NCI-H146 (cell line): ENCODE measurements at regions not wholly inside any gene's neighbourhood (a gene's known extent, or its start where the extent isn't known, plus 50 kb on each side); places are given as distances from the start of the nearest gene placed in this dataset.
A peak's percentile ranks its signal among the peaks of the same experiment; 100 is the strongest.

Experiments
- DNase-seq: peaks from one replicate; lab custom pipeline; 2025; lab: John Stamatoyannopoulos, UW

DNA sequence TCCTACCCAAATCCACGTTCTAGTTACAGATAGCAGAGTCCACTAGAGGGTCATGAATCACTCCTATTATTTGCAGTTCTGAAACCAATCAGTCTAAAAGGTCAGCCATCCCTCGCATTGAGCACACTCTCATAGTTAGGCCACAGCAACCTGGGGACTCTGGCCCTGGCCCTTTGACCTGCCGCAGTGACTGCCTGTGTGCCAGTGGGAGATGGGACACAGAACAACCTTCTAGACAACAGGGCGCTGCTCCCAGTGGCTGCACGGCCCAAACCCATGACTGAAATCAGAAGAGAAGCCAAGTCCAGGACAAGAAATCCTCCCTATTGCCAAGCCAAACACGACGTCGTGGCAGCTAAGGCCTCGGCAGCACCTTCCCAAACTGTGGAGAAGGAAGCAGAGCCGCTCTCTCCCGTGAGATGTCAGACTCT is 158.5 kb downstream of the HERPUD2 start:
- no peak for DNase-seq

DNA sequence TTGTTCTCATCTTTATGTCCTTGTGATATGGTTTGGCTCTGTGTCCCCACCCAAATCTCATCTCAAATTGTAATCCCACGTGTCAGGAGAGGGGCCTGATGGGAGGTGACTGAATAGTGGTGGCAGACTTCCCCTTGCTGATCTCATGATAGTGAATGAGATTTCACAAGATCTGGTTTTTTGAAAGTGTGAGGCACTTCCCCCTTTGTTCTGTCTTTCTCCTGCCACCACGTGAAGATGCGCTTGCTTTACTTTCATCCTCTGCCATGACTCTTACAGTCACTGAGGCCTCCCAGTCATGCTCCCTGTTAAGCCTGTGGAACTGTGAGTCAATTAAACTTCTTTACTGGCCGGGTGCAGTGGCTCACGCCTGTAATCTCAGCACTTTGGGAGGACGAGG is 161.0 kb downstream of the HERPUD2 start:
- no peak for DNase-seq

DNA sequence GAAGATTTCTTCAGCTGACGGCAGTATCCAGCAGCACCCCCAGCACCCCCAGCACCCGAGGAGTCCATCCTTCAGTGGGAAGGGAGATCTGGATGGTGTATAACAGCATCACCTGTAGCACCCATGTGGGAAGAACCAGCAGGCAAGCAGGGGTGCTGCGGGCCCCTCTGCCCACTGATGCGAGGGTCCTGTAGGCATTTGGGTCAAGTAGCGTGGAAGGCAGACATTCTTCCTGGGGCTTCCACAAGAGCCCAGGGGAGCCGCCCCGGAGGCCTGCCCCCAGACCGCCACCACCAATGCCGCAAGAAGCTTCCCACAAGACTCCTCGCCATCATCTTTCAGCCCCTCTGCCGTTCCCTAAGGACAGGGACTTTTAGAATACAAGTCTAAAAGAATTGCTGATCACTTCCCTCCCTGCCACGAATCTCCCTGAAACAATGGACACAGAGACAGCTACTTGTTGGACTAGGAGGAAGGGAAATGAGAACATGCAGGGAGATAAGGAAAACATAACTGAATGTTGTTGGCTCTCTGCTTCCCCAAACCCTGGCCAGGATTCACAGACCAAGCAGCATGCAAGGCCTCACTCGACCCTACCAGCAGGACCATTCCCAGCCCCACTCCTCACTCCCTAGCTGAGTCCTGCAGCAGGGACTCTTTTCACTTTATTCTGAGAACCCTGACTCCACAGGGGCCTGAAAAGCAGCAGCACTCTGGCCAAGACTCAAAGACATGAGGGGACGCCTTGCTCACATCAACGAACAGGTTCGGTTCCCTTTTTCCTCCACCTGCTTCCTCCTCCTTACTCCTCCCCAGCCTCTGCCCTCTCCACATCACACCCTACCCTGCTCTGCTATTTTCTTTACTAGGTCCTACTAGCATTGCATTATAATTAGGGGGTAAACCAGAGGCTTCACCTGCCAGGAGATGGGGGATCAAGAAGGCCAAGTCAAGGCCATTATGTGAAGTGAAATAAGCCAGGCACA is 164.5 kb downstream of the HERPUD2 start:
- DNase-seq = no peak

DNA sequence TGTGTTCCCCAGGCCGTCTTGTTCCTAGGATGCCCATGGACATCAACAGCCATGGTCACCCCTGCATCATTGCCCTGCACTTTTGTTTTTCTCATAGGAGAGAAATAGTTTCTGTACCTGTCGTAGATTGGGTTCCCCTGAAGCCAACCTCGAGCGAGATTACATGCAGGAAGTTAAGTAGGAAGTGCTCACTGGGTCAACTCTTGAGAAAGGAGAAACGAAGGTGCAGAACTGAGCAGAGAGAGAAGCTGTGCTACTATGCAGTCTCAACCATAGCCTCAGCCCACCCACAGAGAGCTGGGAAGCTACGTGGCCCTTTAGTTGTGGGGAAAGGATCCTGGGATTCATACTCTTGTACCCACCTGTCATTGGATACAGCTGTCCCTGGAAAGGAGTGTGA is 165.2 kb downstream of the HERPUD2 start:
- DNase-seq = no peak

DNA sequence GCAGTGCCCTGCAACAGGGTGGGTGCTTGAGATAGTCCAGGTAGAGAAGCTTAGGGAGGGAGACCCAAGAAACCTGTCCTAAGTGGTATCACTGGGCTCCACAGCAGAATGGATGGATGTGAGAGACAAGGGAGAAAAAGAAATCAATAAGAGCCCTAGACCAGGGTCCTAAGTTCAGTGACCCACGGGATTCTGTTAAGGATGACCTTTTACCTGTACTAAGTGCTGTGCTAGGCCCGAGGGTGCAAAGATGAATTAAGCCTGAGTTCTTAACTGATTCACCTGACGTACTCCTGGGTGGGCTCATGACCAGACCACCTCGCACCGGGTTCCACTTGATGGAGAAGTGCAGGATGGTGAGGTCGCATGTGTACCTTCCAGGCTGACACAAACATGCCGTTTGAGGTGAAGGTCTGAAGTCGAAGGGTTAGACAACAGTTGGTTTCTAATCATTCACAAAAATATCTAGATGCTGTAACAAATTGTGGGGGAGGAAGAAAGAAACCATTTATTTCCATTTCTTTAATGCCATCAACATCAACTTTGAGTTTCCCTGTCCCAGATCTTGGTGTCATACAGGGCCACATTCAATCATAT is 166.5 kb downstream of the HERPUD2 start:
- DNase-seq = no peak

DNA sequence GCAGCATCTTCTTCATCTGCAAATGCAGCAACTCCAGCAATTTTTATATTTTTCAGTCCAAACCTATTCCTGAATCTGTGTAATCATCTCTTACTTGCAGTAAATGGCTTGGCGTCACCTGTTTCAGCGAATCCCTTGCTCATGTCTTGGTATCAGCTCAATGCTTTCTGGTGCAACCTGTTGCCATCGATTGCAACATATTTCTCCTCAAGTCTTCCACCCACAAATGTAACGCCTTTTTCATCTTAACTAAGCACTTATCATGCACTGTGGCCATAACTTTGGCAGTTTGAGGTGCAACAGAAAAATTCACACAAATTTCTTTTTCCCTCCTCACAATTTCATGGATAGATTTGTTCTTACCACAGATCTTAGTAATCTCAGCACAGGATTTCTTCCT is 168.3 kb downstream of the HERPUD2 start:
- no peak for DNase-seq

DNA sequence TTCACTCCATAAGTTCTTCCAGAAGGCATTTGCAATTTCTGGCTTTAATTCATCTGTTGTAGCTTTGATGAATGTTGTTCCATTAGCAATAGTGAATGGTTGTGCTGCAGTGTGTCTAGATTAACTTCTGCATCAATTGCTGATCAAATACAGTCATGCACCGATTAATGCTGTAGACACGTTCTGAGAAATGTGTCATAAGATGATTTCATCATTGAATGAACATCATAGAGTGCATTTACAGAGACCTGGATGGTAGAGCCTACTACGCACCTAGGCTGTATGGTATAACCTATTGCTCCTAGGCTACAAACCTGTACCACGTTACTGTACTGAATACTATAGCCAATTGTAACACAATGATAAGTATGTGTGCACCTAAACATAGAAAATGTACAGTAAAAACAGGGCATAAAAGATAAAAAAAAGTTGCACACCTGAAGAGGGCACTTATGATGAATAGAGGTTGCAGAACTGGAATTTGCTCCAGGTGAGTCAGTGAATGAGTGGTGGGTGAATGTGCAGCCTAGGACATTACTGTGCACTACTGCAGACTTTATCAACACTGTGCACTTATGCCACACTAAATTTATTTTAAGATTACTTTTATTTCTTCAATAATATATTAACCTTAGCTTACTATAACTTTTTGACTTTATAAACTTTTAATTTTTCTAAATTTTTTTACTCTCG is 170.7 kb downstream of the HERPUD2 start:
- DNase-seq = no peak

DNA sequence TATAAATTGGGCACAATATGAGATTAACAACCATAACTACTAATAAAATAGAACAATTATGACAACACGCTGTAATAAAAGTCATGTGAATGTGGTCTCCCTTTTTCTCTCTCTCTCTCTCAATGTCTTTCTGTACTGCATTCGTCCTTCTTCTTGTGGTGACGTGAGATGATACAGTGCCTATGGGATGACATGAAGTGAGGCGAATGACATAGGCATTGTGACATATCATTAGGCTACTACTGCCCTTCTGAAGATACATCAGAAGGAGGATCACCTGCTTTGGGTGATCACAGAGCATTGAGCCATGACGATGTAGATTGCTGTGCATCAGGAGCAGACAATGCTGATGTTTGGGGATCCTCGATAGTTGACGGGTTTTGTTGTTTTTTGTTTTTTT is 171.6 kb downstream of the HERPUD2 start:
- DNase-seq = no peak

DNA sequence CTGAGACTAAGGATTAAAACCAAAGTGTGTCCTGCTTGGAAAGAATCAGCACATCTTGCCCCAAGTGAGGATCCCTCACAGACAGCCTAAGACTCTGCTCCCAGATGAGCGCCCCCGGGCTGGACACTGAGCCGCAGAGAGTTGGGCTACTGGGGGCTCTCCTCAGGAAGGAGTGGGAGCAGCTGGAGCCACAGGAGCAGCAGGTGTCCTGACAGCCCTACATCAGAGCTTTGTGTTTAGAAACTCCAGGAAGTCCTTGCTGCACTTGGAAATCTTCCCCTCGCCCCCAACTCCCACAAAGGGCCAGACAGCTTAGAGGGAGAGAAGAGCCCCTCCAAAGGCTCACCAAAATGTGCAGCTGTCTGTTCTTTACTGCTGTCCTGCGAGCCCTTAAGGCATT is 172.2 kb downstream of the HERPUD2 start:
- no peak for DNase-seq

DNA sequence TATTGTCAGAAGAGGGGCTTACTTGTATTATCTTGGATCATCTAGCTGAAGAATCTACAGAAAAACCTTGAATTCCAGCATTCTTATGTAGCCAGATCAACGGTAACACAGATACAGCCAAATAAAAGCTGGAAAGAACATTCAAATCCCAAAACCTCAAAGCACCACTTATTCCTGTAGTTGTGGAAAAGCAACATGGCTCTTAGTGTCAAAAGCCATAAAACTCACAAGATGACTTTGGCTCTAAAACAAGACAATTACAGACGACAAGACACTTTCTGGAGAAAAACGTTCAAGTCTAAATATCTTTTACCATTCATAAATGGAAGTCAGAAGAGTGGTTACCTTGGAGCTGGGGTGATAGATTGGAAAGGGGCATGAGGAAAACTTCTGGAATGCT is 173.0 kb downstream of the HERPUD2 start:
- DNase-seq = no peak

DNA sequence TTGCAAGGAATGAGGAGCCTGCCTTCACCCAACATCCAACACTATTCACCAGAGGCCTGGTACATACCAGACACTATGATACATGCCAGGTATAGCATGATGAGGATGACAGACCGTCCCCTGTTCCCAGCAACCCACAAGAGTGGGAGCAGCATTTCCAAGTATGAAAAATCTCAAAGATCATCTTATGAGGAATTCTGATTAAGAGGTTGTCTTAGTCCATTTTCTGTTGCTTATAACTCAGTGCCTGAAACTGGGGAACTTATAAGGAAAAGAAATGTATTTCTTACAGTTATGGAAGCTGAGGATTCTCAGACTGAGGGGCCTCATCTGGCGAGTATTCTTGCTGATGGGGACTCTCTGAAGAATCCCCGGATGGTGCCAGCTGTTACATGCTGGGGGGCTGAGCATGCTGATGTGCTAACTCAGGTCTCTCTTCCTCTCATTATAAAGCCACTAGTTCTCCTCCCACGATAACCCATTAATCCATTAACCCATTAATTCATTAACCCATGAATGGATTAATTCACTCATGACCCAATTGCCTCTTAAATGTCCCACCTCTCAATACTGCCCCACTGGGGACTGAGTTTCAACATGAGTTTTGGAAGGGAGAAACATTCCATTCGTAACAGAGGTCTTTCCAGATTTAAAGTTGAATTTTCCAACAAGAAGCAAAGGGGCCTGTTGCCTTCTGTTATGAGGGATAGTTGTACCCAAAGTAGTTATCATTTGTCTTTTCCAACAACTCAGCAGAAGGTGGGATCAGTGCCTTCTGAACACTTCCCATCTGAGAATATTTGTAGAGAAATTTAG is 173.9 kb downstream of the HERPUD2 start:
- no peak for DNase-seq

DNA sequence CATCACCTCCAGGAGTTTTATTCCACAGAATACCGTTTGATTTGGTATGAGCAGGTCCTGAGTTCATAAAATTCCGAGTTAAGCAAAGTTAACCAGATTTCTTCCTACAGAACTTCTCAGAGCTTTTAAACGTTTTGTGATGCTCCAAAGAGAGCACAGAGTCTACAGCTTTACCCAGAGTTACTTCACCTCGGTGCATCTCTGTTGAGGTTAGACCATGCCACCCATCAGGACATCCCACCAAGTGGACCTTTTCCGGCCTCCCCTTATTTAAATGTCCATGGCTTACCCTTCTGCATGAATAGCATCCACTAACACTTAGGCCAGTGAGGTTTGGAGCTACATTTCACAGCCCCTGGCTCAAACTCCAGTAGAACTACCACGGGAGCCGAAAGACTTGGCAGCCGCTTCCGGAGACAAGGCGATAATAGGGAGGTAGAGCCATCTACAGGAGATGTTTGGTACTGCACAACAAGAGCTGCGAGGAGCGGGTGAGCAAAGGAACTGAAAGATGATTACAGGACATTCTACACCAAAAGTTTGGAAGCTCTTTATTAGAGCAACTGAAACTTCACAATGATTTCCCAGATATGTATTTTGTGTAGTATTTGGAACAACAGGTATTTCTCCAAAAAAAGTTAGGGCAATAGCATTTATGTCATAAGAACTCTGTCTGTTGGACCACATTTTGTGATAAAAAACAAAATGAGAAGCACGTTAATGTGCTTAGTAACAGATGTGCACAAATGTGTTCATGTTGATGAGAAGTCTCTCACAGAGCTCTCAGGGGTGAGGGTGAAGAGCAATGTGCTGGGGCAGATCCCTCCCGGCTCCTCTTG is 174.7 kb downstream of the HERPUD2 start:
- DNase-seq = peak; percentile 75

DNA sequence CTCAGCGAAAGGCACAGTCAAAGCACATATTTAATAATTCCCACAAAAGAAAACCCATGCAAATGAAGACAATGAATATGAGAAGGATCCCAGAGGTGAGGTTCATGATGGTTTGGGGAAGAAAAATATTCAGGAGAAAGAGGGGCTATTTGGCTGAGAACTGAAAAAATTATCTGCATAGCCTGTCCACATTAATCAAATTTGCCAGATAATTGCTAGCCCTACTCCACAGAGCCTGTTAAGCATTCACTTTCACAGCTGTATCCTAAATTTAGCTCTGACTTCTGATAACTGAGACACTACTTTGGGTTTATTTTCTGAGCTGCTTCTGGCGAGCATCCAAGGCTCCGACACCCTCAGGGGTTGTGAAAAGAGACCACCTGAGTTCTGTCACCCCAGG is 176.2 kb downstream of the HERPUD2 start:
- no peak for DNase-seq

DNA sequence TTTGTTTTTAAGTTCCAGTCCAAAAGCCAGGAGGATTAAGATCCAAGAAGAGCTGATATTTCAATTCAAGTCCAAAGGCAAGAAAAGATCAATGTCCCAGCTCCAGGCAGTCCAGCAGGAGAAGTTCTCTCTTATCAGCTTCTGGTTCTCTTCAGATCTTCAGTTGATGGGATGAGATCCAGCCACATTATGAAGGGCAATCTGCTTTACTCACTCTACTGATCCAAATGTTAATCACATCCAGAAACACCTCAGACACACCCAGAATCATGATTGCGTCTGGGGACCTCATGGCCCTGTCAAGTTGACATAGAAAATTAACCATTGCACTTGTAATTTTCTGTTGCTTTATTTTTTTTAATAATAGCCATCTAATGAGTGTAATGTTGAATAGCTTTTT is 178.4 kb downstream of the HERPUD2 start:
- no peak for DNase-seq

DNA sequence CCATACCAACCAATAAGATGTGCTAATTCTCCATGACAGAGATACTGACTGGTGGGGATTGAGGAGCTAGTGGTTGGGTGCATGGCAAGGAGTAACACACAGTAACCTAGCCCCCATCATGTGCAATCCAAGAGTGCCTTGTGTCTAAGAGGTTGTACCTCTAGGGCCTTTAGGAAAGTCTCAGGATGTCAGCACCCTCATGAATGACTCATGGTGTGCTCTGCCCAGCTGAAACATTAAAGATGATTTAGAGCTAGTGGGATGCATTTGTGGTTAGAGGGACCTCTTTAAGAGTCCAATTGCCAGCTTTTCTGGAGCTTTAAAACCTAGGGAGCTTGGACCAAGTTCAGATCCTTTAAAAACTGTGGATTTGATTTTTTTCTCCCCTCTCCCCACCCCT is 181.1 kb downstream of the HERPUD2 start:
- DNase-seq = no peak

DNA sequence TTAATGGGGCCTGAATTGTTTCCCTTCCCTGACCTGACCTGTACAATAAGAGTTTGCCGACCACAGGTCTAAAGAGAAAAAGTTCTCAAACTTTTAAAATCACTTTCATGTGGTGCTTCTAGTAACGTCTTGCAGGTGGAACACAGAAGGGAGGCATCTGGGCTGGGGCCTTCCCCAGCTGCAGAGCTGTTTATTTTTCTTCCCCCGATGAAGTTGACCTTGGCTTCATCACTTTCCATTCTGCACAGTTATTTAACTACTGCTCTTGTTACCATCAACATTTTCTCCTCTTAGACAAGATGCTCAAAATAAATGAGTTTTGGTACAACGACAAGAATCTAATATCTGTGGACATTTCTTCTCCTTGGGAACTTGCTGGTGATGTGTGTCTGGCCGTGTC is 181.7 kb downstream of the HERPUD2 start:
- no peak for DNase-seq

DNA sequence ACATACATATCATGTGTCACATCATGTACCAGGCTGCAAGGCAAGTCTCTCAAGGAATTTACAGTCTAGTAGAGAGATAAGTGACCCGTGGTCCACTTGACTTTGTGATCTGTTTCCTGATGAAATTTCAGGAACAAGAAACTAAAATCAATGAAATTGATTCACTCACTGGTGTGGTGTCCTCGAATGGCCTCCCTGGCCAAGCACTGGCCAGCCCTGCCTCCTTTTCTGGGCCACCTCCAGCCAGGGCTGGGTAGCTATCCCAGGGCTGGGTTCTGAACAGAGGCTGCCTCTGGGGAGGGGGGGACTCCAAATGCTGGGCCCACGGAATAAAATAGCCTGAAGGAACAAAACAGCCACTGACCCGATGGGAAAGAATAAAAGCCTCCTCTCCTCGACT is 182.2 kb downstream of the HERPUD2 start:
- no peak for DNase-seq

DNA sequence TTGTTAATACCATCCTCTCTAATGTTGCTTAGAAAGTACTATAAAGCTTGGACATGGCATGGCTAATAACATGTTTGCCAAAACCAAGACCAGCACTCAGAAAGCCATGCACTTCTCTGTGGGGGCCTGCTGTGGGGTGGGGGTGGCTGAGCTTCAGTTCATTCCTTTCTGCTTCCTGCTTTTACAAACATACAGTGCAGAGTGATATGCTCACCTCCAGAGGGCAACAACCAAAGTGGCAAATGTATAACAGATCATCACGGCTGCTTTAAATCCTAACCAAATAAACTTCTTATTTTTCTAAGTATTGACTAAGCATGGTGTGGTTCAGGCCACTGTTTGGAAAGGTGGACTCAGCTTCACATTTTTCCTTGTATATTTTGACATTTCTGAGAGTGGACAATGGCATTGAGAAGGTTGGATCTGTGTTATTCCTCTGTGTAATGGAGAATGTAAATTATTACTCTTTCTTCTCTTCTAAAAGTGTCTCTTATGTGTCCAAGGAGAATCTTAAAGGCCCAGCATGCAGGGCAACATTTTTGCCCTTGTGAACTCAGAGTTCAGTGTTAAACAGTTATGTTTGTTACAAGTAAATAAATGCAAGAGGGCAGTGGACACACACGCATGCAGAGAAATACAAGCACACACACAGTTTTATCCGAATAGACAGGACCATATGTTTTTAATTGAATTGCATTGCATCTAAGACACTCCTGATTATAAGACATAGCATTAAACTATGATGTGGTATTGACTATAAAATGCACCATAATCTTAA is 186.1 kb downstream of the HERPUD2 start:
- no peak for DNase-seq

DNA sequence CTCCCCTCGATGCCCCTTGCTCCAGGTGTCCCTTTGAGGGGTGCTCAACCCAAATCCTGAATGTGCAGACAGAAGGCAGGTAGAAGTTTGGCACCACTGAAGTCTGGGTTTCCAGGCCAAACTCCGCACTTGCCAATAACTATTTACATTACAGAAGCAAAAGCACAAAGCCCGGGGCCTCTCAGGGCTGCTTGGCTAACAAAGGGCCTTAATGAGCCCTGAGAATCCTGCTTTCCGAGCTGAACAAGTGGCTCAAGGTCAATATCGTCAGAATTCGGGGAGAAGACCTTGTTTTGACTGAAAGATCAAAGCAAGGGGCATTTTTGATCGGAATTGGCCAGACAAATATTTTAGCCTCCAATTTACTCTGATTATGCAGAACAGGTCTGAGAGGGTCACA is 189.9 kb downstream of the HERPUD2 start:
- peak; percentile 63 for DNase-seq

DNA sequence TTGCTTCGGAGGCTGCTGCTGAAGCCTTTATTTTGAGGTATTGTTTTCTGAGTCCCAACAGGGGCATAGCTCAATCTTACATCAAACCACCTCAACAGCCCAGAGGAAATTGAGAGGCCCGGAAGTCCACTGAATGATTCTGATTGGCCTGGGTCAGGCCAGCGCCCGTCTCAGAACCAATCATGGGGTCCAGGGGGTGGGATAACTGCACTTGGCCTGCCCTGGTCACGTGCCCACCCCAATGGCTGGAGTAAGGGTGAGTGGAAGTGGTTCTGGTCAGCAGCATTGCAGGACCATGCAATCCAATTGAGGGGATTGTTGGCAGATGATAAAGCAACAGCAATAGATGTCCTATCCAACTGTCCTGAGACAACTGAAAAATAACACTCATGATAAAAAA is 190.6 kb downstream of the HERPUD2 start:
- DNase-seq = no peak
